Liver (tissue), 7 donors: ENCODE measurements at regions not wholly inside any gene's neighbourhood (a gene's known extent, or its start where the extent isn't known, plus 50 kb on each side); places are given as distances from the start of the nearest gene placed in this dataset.
A peak's percentile ranks its signal among the peaks of the same experiment; 100 is the strongest.

ENCODE experiments used
- DNase-seq: peaks from one replicate; pipeline ENCODE4 v3.0.0-alpha.2; 2017; ENCODE audit warnings: low spot score
- H3K27ac ChIP-seq, 2 donors: one replicate each; pipeline ENCODE4 v1.7.0; 2013; ENCODE audit warnings: inconsistent platforms in 2 of 2, low read length in 2 of 2, control low read depth in 1 of 2, low read depth in 1 of 2, mild to moderate bottlenecking in 1 of 2
- H3K27me3 ChIP-seq, 4 donors: one replicate each; pipeline versions ENCODE4 v1.6.1 to v1.7.0; 2013; ENCODE audit warnings: low read length in 3 of 4, inconsistent platforms in 1 of 4, mild to moderate bottlenecking in 1 of 4, moderate library complexity in 1 of 4; ENCODE audit not compliant: control insufficient read depth in 4 of 4, insufficient read depth in 4 of 4
- H3K36me3 ChIP-seq, 4 donors: one replicate each; pipeline versions ENCODE4 v1.6.1 to v1.7.0; 2013; ENCODE audit warnings: low read length in 3 of 4, mild to moderate bottlenecking in 3 of 4, low read depth in 1 of 4, moderate library complexity in 1 of 4; ENCODE audit not compliant: control insufficient read depth in 4 of 4, insufficient read depth in 3 of 4
- H3K4me1 ChIP-seq, 4 donors: one replicate each; pipeline versions ENCODE4 v1.6.1 to v1.7.0; 2013; ENCODE audit warnings: low read length in 3 of 4, mild to moderate bottlenecking in 3 of 4, moderate library complexity in 1 of 4; ENCODE audit not compliant: control insufficient read depth in 4 of 4, insufficient read depth in 4 of 4
- H3K4me3 ChIP-seq, 3 donors: one replicate each; pipeline versions ENCODE4 v1.6.1 to v1.7.0; 2013; ENCODE audit warnings: low read length in 3 of 3, control low read depth in 1 of 3, low read depth in 1 of 3, mild to moderate bottlenecking in 1 of 3
- H3K9ac ChIP-seq, 2 donors: one replicate each; pipeline ENCODE4 v1.7.0; 2013; ENCODE audit warnings: low read length in 2 of 2, mild to moderate bottlenecking in 2 of 2, moderate library complexity in 2 of 2, control low read depth in 1 of 2, low read depth in 1 of 2
- H3K9me3 ChIP-seq, 4 donors: one replicate each; pipeline versions ENCODE4 v1.6.1 to v1.7.0; 2013; ENCODE audit warnings: low read length in 3 of 4; ENCODE audit not compliant: control insufficient read depth in 4 of 4
- FOXA2 ChIP-seq: IDR thresholded peaks from 2 replicates; pipeline ENCODE4 v1.6.1; 2016; ENCODE audit warnings: antibody characterized with exemption
- GABPA ChIP-seq, 2 donors: IDR thresholded peaks in 1 of 2; conservative IDR thresholded peaks in 1 of 2; 2 replicates each; pipeline ENCODE4 v1.6.1; 2016; ENCODE audit warnings: antibody characterized with exemption in 2 of 2, mild to moderate bottlenecking in 1 of 2, moderate library complexity in 1 of 2
- HNF4A ChIP-seq, 2 donors: conservative IDR thresholded peaks; 2 replicates each; pipeline ENCODE4 v1.6.1; 2016; ENCODE audit warnings: antibody characterized with exemption in 2 of 2, mild to moderate bottlenecking in 2 of 2
- HNF4G ChIP-seq: IDR thresholded peaks from 2 replicates; pipeline ENCODE4 v1.6.1; 2016; ENCODE audit warnings: antibody characterized with exemption
- JUND ChIP-seq, 2 donors: IDR thresholded peaks; 2 replicates each; pipeline ENCODE4 v1.6.1; 2016; ENCODE audit warnings: antibody characterized with exemption in 2 of 2
- RAD21 ChIP-seq, 2 donors: IDR thresholded peaks; 2 replicates each; pipeline ENCODE4 v1.6.1; 2016; ENCODE audit warnings: antibody characterized with exemption in 2 of 2, mild to moderate bottlenecking in 2 of 2
- RXRA ChIP-seq, 2 donors: IDR thresholded peaks; 2 replicates each; pipeline ENCODE4 v1.6.1; 2017 to 2018; ENCODE audit warnings: antibody characterized with exemption in 2 of 2, mild to moderate bottlenecking in 1 of 2
- SP1 ChIP-seq: IDR thresholded peaks from 2 replicates; pipeline ENCODE4 v1.6.1; 2018; ENCODE audit warnings: antibody characterized with exemption, mild to moderate bottlenecking
- TAF1 ChIP-seq: conservative IDR thresholded peaks from 2 replicates; pipeline ENCODE4 v1.6.1; 2016; ENCODE audit warnings: antibody characterized with exemption, mild to moderate bottlenecking
- YY1 ChIP-seq: IDR thresholded peaks from 2 replicates; pipeline ENCODE4 v1.6.1; 2016; ENCODE audit warnings: antibody characterized with exemption, mild to moderate bottlenecking
- WGBS: extraction: QIAGEN DNeasy Blood & Tissue Kit; methylation state at CpG from one replicate; pipeline ENCODE4 v1.1.7; 2013; 5-methylcytosine and 5-hydroxymethylcytosine counted together
- TF ChIP-seq, protein P1 (sequence below): IDR thresholded peaks from 2 replicates; pipeline ENCODE4 v1.6.1; 2016; ENCODE audit warnings: antibody characterized with exemption, mild to moderate bottlenecking
- TF ChIP-seq, protein P2 (sequence below): IDR thresholded peaks from 2 replicates; pipeline ENCODE4 v1.6.1; 2016; ENCODE audit warnings: antibody characterized with exemption
- TF ChIP-seq, protein P3 (sequence below): IDR thresholded peaks from 2 replicates; pipeline ENCODE4 v1.6.1; 2016; ENCODE audit warnings: antibody characterized with exemption
- donor health status: healthy.
- donor health status: healthy.
- donor health status: healthy.
- donor health status: healthy.

DNA sequence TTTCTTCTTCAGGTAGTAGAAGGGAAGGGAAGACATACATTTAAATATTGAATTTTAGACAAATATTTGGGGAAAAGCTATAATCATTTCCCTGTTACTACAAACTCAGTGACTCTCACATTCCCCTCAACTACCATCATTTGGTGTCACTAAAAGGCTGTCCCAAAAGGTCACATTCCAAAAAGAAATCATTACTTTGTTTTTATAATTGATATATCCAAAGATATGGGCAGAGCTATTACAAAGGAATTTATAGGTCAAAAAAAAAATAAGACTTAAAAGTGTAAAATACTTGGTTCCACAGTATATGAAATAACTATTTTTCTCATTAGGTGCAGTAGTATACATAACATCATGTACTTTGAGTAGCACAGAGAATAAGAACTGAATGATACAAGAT, 751.4 kb downstream of the KCNA4 start:
- Histone ChIP-seq H3K27me3 (no peaks in the 10 kb centered on the region), H3K4me1 (peaks cover 2 to 19% (median 8%) of the 10 kb centered on the region in 4 donors), H3K9me3 (no peaks in the 10 kb centered on the region), H3K36me3 (no peaks in the 10 kb centered on the region), H3K4me3 (no peak overlapping the region), H3K9ac (no peak overlapping the region), H3K27ac (no peak overlapping the region)
- TF ChIP-seq GABPA (IDR thresholded peaks at IDR 0.05 in 1 of 2, conservative IDR thresholded peaks at IDR 0.05 in 1 of 2) = no peak
- TF ChIP-seq SP1 = no peak
- no peak for TF ChIP-seq FOXA2
- no peak for TF ChIP-seq YY1
- TF ChIP-seq RAD21 (IDR thresholded peaks at IDR 0.05) = no peak
- TF ChIP-seq TAF1 = no peak
- TF ChIP-seq, protein P1, sequence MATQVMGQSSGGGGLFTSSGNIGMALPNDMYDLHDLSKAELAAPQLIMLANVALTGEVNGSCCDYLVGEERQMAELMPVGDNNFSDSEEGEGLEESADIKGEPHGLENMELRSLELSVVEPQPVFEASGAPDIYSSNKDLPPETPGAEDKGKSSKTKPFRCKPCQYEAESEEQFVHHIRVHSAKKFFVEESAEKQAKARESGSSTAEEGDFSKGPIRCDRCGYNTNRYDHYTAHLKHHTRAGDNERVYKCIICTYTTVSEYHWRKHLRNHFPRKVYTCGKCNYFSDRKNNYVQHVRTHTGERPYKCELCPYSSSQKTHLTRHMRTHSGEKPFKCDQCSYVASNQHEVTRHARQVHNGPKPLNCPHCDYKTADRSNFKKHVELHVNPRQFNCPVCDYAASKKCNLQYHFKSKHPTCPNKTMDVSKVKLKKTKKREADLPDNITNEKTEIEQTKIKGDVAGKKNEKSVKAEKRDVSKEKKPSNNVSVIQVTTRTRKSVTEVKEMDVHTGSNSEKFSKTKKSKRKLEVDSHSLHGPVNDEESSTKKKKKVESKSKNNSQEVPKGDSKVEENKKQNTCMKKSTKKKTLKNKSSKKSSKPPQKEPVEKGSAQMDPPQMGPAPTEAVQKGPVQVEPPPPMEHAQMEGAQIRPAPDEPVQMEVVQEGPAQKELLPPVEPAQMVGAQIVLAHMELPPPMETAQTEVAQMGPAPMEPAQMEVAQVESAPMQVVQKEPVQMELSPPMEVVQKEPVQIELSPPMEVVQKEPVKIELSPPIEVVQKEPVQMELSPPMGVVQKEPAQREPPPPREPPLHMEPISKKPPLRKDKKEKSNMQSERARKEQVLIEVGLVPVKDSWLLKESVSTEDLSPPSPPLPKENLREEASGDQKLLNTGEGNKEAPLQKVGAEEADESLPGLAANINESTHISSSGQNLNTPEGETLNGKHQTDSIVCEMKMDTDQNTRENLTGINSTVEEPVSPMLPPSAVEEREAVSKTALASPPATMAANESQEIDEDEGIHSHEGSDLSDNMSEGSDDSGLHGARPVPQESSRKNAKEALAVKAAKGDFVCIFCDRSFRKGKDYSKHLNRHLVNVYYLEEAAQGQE = no peak
- no peak for TF ChIP-seq JUND (IDR thresholded peaks at IDR 0.05)
- TF ChIP-seq HNF4A (conservative IDR thresholded peaks at IDR 0.05) = no peak
- TF ChIP-seq HNF4G = no peak
- TF ChIP-seq, protein P2, sequence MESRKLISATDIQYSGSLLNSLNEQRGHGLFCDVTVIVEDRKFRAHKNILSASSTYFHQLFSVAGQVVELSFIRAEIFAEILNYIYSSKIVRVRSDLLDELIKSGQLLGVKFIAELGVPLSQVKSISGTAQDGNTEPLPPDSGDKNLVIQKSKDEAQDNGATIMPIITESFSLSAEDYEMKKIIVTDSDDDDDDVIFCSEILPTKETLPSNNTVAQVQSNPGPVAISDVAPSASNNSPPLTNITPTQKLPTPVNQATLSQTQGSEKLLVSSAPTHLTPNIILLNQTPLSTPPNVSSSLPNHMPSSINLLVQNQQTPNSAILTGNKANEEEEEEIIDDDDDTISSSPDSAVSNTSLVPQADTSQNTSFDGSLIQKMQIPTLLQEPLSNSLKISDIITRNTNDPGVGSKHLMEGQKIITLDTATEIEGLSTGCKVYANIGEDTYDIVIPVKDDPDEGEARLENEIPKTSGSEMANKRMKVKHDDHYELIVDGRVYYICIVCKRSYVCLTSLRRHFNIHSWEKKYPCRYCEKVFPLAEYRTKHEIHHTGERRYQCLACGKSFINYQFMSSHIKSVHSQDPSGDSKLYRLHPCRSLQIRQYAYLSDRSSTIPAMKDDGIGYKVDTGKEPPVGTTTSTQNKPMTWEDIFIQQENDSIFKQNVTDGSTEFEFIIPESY = no peak
- no peak for DNase-seq

DNA sequence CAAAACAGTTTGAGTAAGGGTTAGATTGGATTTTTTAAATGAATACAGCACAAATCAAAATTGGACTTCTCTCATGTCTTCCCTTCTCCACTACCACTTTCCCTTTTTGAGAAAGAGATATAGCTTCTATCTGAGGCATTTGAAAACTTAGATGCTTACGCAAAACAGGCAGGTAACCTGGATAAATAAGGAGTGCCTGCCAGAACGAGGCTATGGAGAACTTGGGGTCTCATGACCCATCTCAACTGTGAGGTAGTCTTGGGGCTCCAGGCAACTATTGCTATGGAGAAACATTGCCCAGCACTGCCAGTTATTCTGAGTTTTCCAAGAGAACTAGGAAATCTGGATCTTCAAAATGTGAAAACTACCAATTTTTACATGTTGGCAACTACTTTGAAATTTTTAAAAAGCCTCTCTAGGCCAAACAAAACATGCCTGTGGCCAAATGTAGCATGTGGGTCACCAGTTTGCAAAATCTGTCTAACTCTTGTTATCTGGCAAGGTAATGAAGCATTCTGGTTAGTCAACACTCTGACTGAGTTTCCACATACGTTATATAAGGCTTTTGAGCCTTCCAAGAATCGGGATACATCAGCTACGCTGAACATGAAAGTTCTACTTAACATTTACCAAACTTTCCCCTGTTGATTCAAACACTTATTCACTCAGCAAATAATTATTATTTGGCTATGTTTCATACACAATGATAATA, 752.7 kb downstream of the KCNA4 start:
- Histone ChIP-seq H3K4me1 (peaks cover 2 to 18% (median 8%) of the 10 kb centered on the region in 4 donors), H3K27me3 (no peaks in the 10 kb centered on the region), H3K4me3 (no peak overlapping the region), H3K9ac (no peak overlapping the region), H3K9me3 (no peaks in the 10 kb centered on the region), H3K27ac (peak overlapping the region; percentile 56 to 82), H3K36me3 (no peaks in the 10 kb centered on the region)
- TF ChIP-seq HNF4A (conservative IDR thresholded peaks at IDR 0.05) = peak in 1 of 2 donors; percentile 43
- TF ChIP-seq TAF1 = no peak
- TF ChIP-seq YY1 = peak; percentile 47
- peak; percentile 24 to 45 for TF ChIP-seq RXRA (IDR thresholded peaks at IDR 0.05)
- TF ChIP-seq JUND (IDR thresholded peaks at IDR 0.05) = peak in 1 of 2 donors; percentile 12
- TF ChIP-seq, protein P3, sequence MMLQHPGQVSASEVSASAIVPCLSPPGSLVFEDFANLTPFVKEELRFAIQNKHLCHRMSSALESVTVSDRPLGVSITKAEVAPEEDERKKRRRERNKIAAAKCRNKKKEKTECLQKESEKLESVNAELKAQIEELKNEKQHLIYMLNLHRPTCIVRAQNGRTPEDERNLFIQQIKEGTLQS = no peak
- peak in 1 of 2 donors; percentile 12 for TF ChIP-seq RAD21 (IDR thresholded peaks at IDR 0.05)
- WGBS = 33% methylated on average over 5 of the region's 5 CpGs
- DNase-seq = no peak
